ENCODE measurements at regions not wholly inside any gene's neighbourhood (a gene's known extent, or its start where the extent isn't known, plus 50 kb on each side); places are given as distances from the start of the nearest gene placed in this dataset.
A peak's percentile ranks its signal among the peaks of the same experiment; 100 is the strongest.

- WGBS (ENCODE audit: extremely low coverage, insufficient coverage, insufficient read length): no CpG with 5 or more reads among the region's 1 CpG
- Histone ChIP-seq H4K91ac (ENCODE audit: low read depth, low read length) (no peak overlapping the region), H2BK5ac (ENCODE audit: low read depth, low read length, poor library complexity) (no peak overlapping the region), H3K9me3 (ENCODE audit: insufficient read depth, low read depth, low read length) (no peaks in the 10 kb centered on the region), H3K27ac (ENCODE audit: low read depth, low read length) (no peak overlapping the region), H3K79me2 (ENCODE audit: control insufficient read depth, insufficient read depth, low read length, poor library complexity) (no peaks in the 10 kb centered on the region), H4K12ac (ENCODE audit: low read depth, low read length) (no peak overlapping the region), H3K14ac (ENCODE audit: low read length) (no peak overlapping the region), H3K23ac (ENCODE audit: low read length) (no peak overlapping the region), H2BK12ac (ENCODE audit: low read length) (no peak overlapping the region), H2AK5ac (ENCODE audit: low read length) (no peak overlapping the region), H3K4me1 (ENCODE audit: control insufficient read depth in 1 of 2, insufficient read depth in 2 of 2, low read length in 2 of 2) (no peaks in the 10 kb centered on the region), H3K27me3 (ENCODE audit: insufficient read depth, low read length) (no peaks in the 10 kb centered on the region), H3K79me1 (ENCODE audit: low read length) (no peaks in the 10 kb centered on the region), H4K8ac (ENCODE audit: low read depth, low read length) (no peak overlapping the region), H2AFZ (ENCODE audit: insufficient read depth, low read length, poor library complexity) (no peak overlapping the region), H3K4ac (ENCODE audit: low read depth, low read length) (no peak overlapping the region), H2BK120ac (ENCODE audit: insufficient read depth, low read length, poor library complexity) (no peak overlapping the region), H3K4me3 (ENCODE audit: low read depth, low read length) (no peak overlapping the region), H3K9ac (ENCODE audit: low read length) (no peak overlapping the region), H3K18ac (ENCODE audit: low read length) (no peak overlapping the region), H3K4me2 (ENCODE audit: low read length) (no peak overlapping the region), H3K36me3 (ENCODE audit: control insufficient read depth in 1 of 2, insufficient read depth in 2 of 2, low read length in 2 of 2) (no peaks in the 10 kb centered on the region)
- no peak for DNase-seq
Observed at GRCh38 chr12:74903522-74903921, 306.1 kb downstream of the KCNC2 start.

GRCh38 chr12:74906224-74906623, 303.4 kb downstream of the KCNC2 start:
- H3K9ac ChIP-seq (ENCODE audit: low read length): no peak overlapping the region
- H3K18ac ChIP-seq (ENCODE audit: low read length): no peak overlapping the region
- peak in 1 of 2 donors; percentile 3 for DNase-seq

GRCh38 chr12:74910831-74911230, 298.8 kb downstream of the KCNC2 start:
- Histone ChIP-seq H3K4ac (ENCODE audit: low read depth, low read length) (no peak overlapping the region), H3K79me2 (ENCODE audit: control insufficient read depth, insufficient read depth, low read length, poor library complexity) (no peaks in the 10 kb centered on the region), H2AK5ac (ENCODE audit: low read length) (no peak overlapping the region), H3K4me3 (ENCODE audit: low read depth, low read length) (no peak overlapping the region), H3K9me3 (ENCODE audit: insufficient read depth, low read depth, low read length) (no peaks in the 10 kb centered on the region), H3K23ac (ENCODE audit: low read length) (no peak overlapping the region), H3K9ac (ENCODE audit: low read length) (no peak overlapping the region), H2BK5ac (ENCODE audit: low read depth, low read length, poor library complexity) (no peak overlapping the region), H2BK12ac (ENCODE audit: low read length) (no peak overlapping the region), H3K27me3 (ENCODE audit: insufficient read depth, low read length) (no peaks in the 10 kb centered on the region), H4K12ac (ENCODE audit: low read depth, low read length) (no peak overlapping the region), H3K4me2 (ENCODE audit: low read length) (no peak overlapping the region), H2BK120ac (ENCODE audit: insufficient read depth, low read length, poor library complexity) (no peak overlapping the region), H2AFZ (ENCODE audit: insufficient read depth, low read length, poor library complexity) (no peak overlapping the region), H3K36me3 (ENCODE audit: control insufficient read depth in 1 of 2, insufficient read depth in 2 of 2, low read length in 2 of 2) (no peaks in the 10 kb centered on the region), H3K27ac (ENCODE audit: low read depth, low read length) (no peak overlapping the region), H4K8ac (ENCODE audit: low read depth, low read length) (no peak overlapping the region), H3K79me1 (ENCODE audit: low read length) (no peaks in the 10 kb centered on the region), H3K4me1 (ENCODE audit: control insufficient read depth in 1 of 2, insufficient read depth in 2 of 2, low read length in 2 of 2) (no peaks in the 10 kb centered on the region), H3K14ac (ENCODE audit: low read length) (no peak overlapping the region), H3K18ac (ENCODE audit: low read length) (no peak overlapping the region), H4K91ac (ENCODE audit: low read depth, low read length) (no peak overlapping the region)
- DNase-seq: no peak
- no CpG with 5 or more reads among the region's 3 CpGs for WGBS (ENCODE audit: extremely low coverage, insufficient coverage, insufficient read length)

More at GRCh38 chr12:74906224-74906623, 303.4 kb downstream of the KCNC2 start:
- Histone ChIP-seq H3K14ac (ENCODE audit: low read length) (no peak overlapping the region), H3K4me1 (ENCODE audit: control insufficient read depth in 1 of 2, insufficient read depth in 2 of 2, low read length in 2 of 2) (no peaks in the 10 kb centered on the region), H2BK12ac (ENCODE audit: low read length) (no peak overlapping the region), H3K27ac (ENCODE audit: low read depth, low read length) (no peak overlapping the region), H3K79me2 (ENCODE audit: control insufficient read depth, insufficient read depth, low read length, poor library complexity) (no peaks in the 10 kb centered on the region), H4K12ac (ENCODE audit: low read depth, low read length) (no peak overlapping the region), H4K8ac (ENCODE audit: low read depth, low read length) (no peak overlapping the region), H3K36me3 (ENCODE audit: control insufficient read depth in 1 of 2, insufficient read depth in 2 of 2, low read length in 2 of 2) (no peaks in the 10 kb centered on the region), H3K23ac (ENCODE audit: low read length) (no peak overlapping the region), H3K27me3 (ENCODE audit: insufficient read depth, low read length) (no peaks in the 10 kb centered on the region), H3K79me1 (ENCODE audit: low read length) (no peaks in the 10 kb centered on the region), H3K9me3 (ENCODE audit: insufficient read depth, low read depth, low read length) (no peaks in the 10 kb centered on the region), H2BK5ac (ENCODE audit: low read depth, low read length, poor library complexity) (no peak overlapping the region), H4K91ac (ENCODE audit: low read depth, low read length) (no peak overlapping the region), H3K4me3 (ENCODE audit: low read depth, low read length) (no peak overlapping the region), H2AK5ac (ENCODE audit: low read length) (no peak overlapping the region), H2AFZ (ENCODE audit: insufficient read depth, low read length, poor library complexity) (no peak overlapping the region), H3K4ac (ENCODE audit: low read depth, low read length) (no peak overlapping the region), H3K4me2 (ENCODE audit: low read length) (no peak overlapping the region), H2BK120ac (ENCODE audit: insufficient read depth, low read length, poor library complexity) (no peak overlapping the region)
- WGBS (ENCODE audit: extremely low coverage, insufficient coverage, insufficient read length): no CpG with 5 or more reads among the region's 5 CpGs

GRCh38 chr12:74914378-74914777, 295.3 kb downstream of the KCNC2 start:
- Histone ChIP-seq H3K4ac (ENCODE audit: low read depth, low read length) (no peak overlapping the region), H3K4me2 (ENCODE audit: low read length) (no peak overlapping the region), H2AFZ (ENCODE audit: insufficient read depth, low read length, poor library complexity) (no peak overlapping the region), H3K27me3 (ENCODE audit: insufficient read depth, low read length) (no peaks in the 10 kb centered on the region), H4K12ac (ENCODE audit: low read depth, low read length) (no peak overlapping the region), H3K9ac (ENCODE audit: low read length) (no peak overlapping the region), H3K9me3 (ENCODE audit: insufficient read depth, low read depth, low read length) (no peaks in the 10 kb centered on the region), H2AK5ac (ENCODE audit: low read length) (no peak overlapping the region), H2BK120ac (ENCODE audit: insufficient read depth, low read length, poor library complexity) (no peak overlapping the region), H2BK5ac (ENCODE audit: low read depth, low read length, poor library complexity) (no peak overlapping the region), H3K79me1 (ENCODE audit: low read length) (no peaks in the 10 kb centered on the region), H3K23ac (ENCODE audit: low read length) (no peak overlapping the region), H2BK12ac (ENCODE audit: low read length) (no peak overlapping the region), H3K79me2 (ENCODE audit: control insufficient read depth, insufficient read depth, low read length, poor library complexity) (no peaks in the 10 kb centered on the region), H3K4me3 (ENCODE audit: low read depth, low read length) (no peak overlapping the region), H3K36me3 (ENCODE audit: control insufficient read depth in 1 of 2, insufficient read depth in 2 of 2, low read length in 2 of 2) (no peaks in the 10 kb centered on the region), H3K4me1 (ENCODE audit: control insufficient read depth in 1 of 2, insufficient read depth in 2 of 2, low read length in 2 of 2) (no peaks in the 10 kb centered on the region), H4K8ac (ENCODE audit: low read depth, low read length) (no peak overlapping the region), H3K14ac (ENCODE audit: low read length) (no peak overlapping the region), H3K27ac (ENCODE audit: low read depth, low read length) (no peak overlapping the region), H4K91ac (ENCODE audit: low read depth, low read length) (no peak overlapping the region), H3K18ac (ENCODE audit: low read length) (no peak overlapping the region)
- no peak for DNase-seq
- no CpG with 5 or more reads among the region's 3 CpGs for WGBS (ENCODE audit: extremely low coverage, insufficient coverage, insufficient read length)
